AG04450 (cell line): ENCODE measurements at regions not wholly inside any gene's neighbourhood (a gene's known extent, or its start where the extent isn't known, plus 50 kb on each side); places are given as distances from the start of the nearest gene placed in this dataset.
A peak's percentile ranks its signal among the peaks of the same experiment; 100 is the strongest.

Experiments
- CTCF ChIA-PET: fragments of 300-600, 350-600 bp; formaldehyde crosslinking; extraction: SDS; loops from one replicate; lab custom pipeline; 2022; ENCODE audit warnings: antibody characterized with exemption, inconsistent platforms; lab: Charles Lee
- POLR2A ChIA-PET: fragments of 350-600 bp; formaldehyde crosslinking; extraction: SDS; loops from one replicate; lab custom pipeline; 2021; ENCODE audit warnings: antibody characterized with exemption, inconsistent platforms; lab: Yijun Ruan, JAX
- DNase-seq: peaks from one replicate; pipeline ENCODE4 v3.0.0-alpha.2; 2011; ENCODE audit warnings: low read depth, low spot score
- H3K27ac ChIP-seq: one replicate; pipeline ENCODE4 v1.5.1; 2012; ENCODE audit warnings: low read depth, low read length, control low read depth
- H3K27me3 ChIP-seq: one replicate; pipeline ENCODE4 v1.6.0; 2012; ENCODE audit warnings: low read length; ENCODE audit not compliant: control insufficient read depth, insufficient read depth
- H3K4me3 ChIP-seq: 2 replicates; pipeline ENCODE4 v1.5.1; 2011; ENCODE audit warnings: mild to moderate bottlenecking, low read depth, low read length, control low read depth
- H3K9me3 ChIP-seq: 2 replicates; pipeline ENCODE4 v1.5.1; 2012; ENCODE audit warnings: low read length; ENCODE audit not compliant: control insufficient read depth, insufficient read depth
- CTCF ChIP-seq: IDR thresholded peaks from 2 replicates; pipeline ENCODE4 v1.5.1; 2011; ENCODE audit warnings: low read depth, low read length, control low read depth, inconsistent platforms

- H3K27me3 ChIP-seq, result no peaks in the 10 kb centered on the region
- no peak overlapping the region for H3K4me3 ChIP-seq
- DNase-seq, result no peak
- ChIA-PET POLR2A (no interaction called here), CTCF (no interaction called here)
- H3K27ac ChIP-seq, result no peak overlapping the region
- no peak for TF ChIP-seq CTCF
- no peaks in the 10 kb centered on the region for H3K9me3 ChIP-seq
Measured at GRCh38 chr16:64206862-64207261, 915.0 kb downstream of the CDH11 start.

- Histone ChIP-seq H3K27ac (no peak overlapping the region), H3K27me3 (no peaks in the 10 kb centered on the region), H3K9me3 (no peaks in the 10 kb centered on the region), H3K4me3 (no peak overlapping the region)
- ChIA-PET CTCF (no interaction called here), POLR2A (no interaction called here)
- no peak for TF ChIP-seq CTCF
- DNase-seq, result no peak
Measured at GRCh38 chr16:64203126-64203525, 918.7 kb downstream of the CDH11 start.

- Histone ChIP-seq H3K4me3 (no peak overlapping the region), H3K9me3 (no peaks in the 10 kb centered on the region), H3K27me3 (no peaks in the 10 kb centered on the region), H3K27ac (no peak overlapping the region)
- no peak for DNase-seq
- no peak for TF ChIP-seq CTCF
- ChIA-PET POLR2A (no interaction called here), CTCF (no interaction called here)
Measured at GRCh38 chr16:64202571-64202970, 919.3 kb downstream of the CDH11 start.

- no peaks in the 10 kb centered on the region for H3K9me3 ChIP-seq
- POLR2A ChIA-PET, result no interaction called here
- H3K4me3 ChIP-seq, result no peak overlapping the region
- H3K27ac ChIP-seq, result no peak overlapping the region
- CTCF ChIA-PET, result no interaction called here
- no peak for TF ChIP-seq CTCF
- DNase-seq, result peak; percentile 16
- H3K27me3 ChIP-seq, result no peaks in the 10 kb centered on the region
Measured at GRCh38 chr16:64196444-64196843, 925.4 kb downstream of the CDH11 start.

- Histone ChIP-seq H3K4me3 (no peak overlapping the region), H3K27ac (no peak overlapping the region), H3K27me3 (no peaks in the 10 kb centered on the region), H3K9me3 (no peaks in the 10 kb centered on the region)
- CTCF ChIA-PET, result no interaction called here
- DNase-seq, result no peak
- POLR2A ChIA-PET, result no interaction called here
- no peak for TF ChIP-seq CTCF
Measured at GRCh38 chr16:64185954-64186353, 935.9 kb downstream of the CDH11 start.
